ENCODE measurements at regions not wholly inside any gene's neighbourhood (a gene's known extent, or its start where the extent isn't known, plus 50 kb on each side); places are given as distances from the start of the nearest gene placed in this dataset.

- Histone ChIP-seq H3K27me3 (no peaks in the 10 kb centered on the region), H3K36me3 (no peaks in the 10 kb centered on the region), H3K4me3 (no peak overlapping the region), H3K4me1 (no peaks in the 10 kb centered on the region), H3K9me3 (no peaks in the 10 kb centered on the region), H3K27ac (no peak overlapping the region)
- ATAC-seq (ENCODE audit: low FRiP score in 2 of 2) (no peak), DNase-seq (no peak)
- TF ChIP-seq EP300 (IDR thresholded peaks at IDR 0.05) (no peak), POLR2AphosphoS5 (IDR thresholded peaks at IDR 0.05) (no peak), POLR2A (IDR thresholded peaks at IDR 0.05) (no peak), CTCF (IDR thresholded peaks at IDR 0.05) (no peak)
- 84 to 85% methylated on average over 5 of the region's 5 CpGs for WGBS, 2 donors
Measured at GRCh38 chr9:85408494-85408893, 333.3 kb downstream of the AGTPBP1 start.

- ATAC-seq (ENCODE audit: low FRiP score in 2 of 2) (no peak), DNase-seq (no peak)
- no peak overlapping the region for H3K4me3 ChIP-seq
- no peaks in the 10 kb centered on the region for H3K27me3 ChIP-seq
- no peaks in the 10 kb centered on the region for H3K36me3 ChIP-seq
- no peaks in the 10 kb centered on the region for H3K4me1 ChIP-seq
- no peak for TF ChIP-seq EP300 (IDR thresholded peaks at IDR 0.05)
- no peak for TF ChIP-seq CTCF (IDR thresholded peaks at IDR 0.05)
- no peak for TF ChIP-seq POLR2AphosphoS5 (IDR thresholded peaks at IDR 0.05)
- TF ChIP-seq POLR2A (IDR thresholded peaks at IDR 0.05): no peak
- 82 to 84% methylated on average over 6 of the region's 6 CpGs for WGBS, 2 donors
- H3K27ac ChIP-seq: no peak overlapping the region
- H3K9me3 ChIP-seq: no peaks in the 10 kb centered on the region
Measured at GRCh38 chr9:85405566-85405950, 336.2 kb downstream of the AGTPBP1 start.

- no peak for DNase-seq
- no peak overlapping the region for H3K27ac ChIP-seq
- no peaks in the 10 kb centered on the region for H3K4me1 ChIP-seq
- H3K36me3 ChIP-seq: no peaks in the 10 kb centered on the region
- ATAC-seq (ENCODE audit: low FRiP score in 2 of 2): no peak
- H3K4me3 ChIP-seq: no peak overlapping the region
- 79 to 95% methylated on average over 3 of the region's 3 CpGs for WGBS, 2 donors
- H3K9me3 ChIP-seq: no peaks in the 10 kb centered on the region
- TF ChIP-seq CTCF (IDR thresholded peaks at IDR 0.05) (no peak), POLR2AphosphoS5 (IDR thresholded peaks at IDR 0.05) (no peak)
- no peaks in the 10 kb centered on the region for H3K27me3 ChIP-seq
Measured at GRCh38 chr9:85404911-85405565, 336.7 kb downstream of the AGTPBP1 start.

GRCh38 chr9:85402551-85402950 is 339.2 kb downstream of the AGTPBP1 start:
- no peaks in the 10 kb centered on the region for H3K4me1 ChIP-seq
- 72 to 76% methylated on average over 5 of the region's 5 CpGs for WGBS, 2 donors
- no peaks in the 10 kb centered on the region for H3K9me3 ChIP-seq
- H3K4me3 ChIP-seq: no peak overlapping the region
- H3K27ac ChIP-seq: no peak overlapping the region
- TF ChIP-seq CTCF (IDR thresholded peaks at IDR 0.05): no peak
- no peak for TF ChIP-seq POLR2AphosphoS5 (IDR thresholded peaks at IDR 0.05)
- TF ChIP-seq EP300 (IDR thresholded peaks at IDR 0.05): no peak
- no peak for TF ChIP-seq POLR2A (IDR thresholded peaks at IDR 0.05)
- DNase-seq (no peak), ATAC-seq (ENCODE audit: low FRiP score in 2 of 2) (no peak)
- H3K36me3 ChIP-seq: no peaks in the 10 kb centered on the region
- no peaks in the 10 kb centered on the region for H3K27me3 ChIP-seq

- TF ChIP-seq POLR2A (IDR thresholded peaks at IDR 0.05): no peak
- TF ChIP-seq EP300 (IDR thresholded peaks at IDR 0.05): no peak
- no peak for TF ChIP-seq CTCF (IDR thresholded peaks at IDR 0.05)
- TF ChIP-seq POLR2AphosphoS5 (IDR thresholded peaks at IDR 0.05): no peak
- 35 to 38% methylated on average over 1 of the region's 1 CpG for WGBS, 2 donors
- Histone ChIP-seq H3K27me3 (no peaks in the 10 kb centered on the region), H3K27ac (no peak overlapping the region), H3K9me3 (no peaks in the 10 kb centered on the region), H3K4me1 (no peaks in the 10 kb centered on the region), H3K4me3 (no peak overlapping the region), H3K36me3 (no peaks in the 10 kb centered on the region)
- ATAC-seq (ENCODE audit: low FRiP score in 2 of 2): no peak
- DNase-seq: no peak
Measured at GRCh38 chr9:85401998-85402397, 339.8 kb downstream of the AGTPBP1 start.
